H1 (cell line): ENCODE measurements at regions not wholly inside any gene's neighbourhood (a gene's known extent, or its start where the extent isn't known, plus 50 kb on each side); places are given as distances from the start of the nearest gene placed in this dataset.

Source experiments
- BACH1 ChIP-seq: IDR thresholded peaks from 2 replicates; pipeline ENCODE4 v1.6.1; 2012; ENCODE audit warnings: low read length, improper control_type of control experiment
- BRCA1 ChIP-seq: IDR thresholded peaks from 2 replicates; pipeline ENCODE4 v1.6.1; 2012; ENCODE audit warnings: low read depth, low read length, improper control_type of control experiment
- CHD1 ChIP-seq: IDR thresholded peaks from 2 replicates; pipeline ENCODE4 v1.6.1; 2012; ENCODE audit warnings: low read depth, low read length, improper control_type of control experiment
- FOSL1 ChIP-seq: IDR thresholded peaks from 2 replicates; pipeline ENCODE4 v1.6.1; 2011; ENCODE audit warnings: mild to moderate bottlenecking, low read depth, low read length, moderate library complexity; ENCODE audit not compliant: insufficient read depth
- JUND ChIP-seq: IDR thresholded peaks from 2 replicates; pipeline ENCODE4 v1.6.1; 2011; ENCODE audit warnings: mild to moderate bottlenecking, improper control_type of control experiment, low read length
- TAF7 ChIP-seq: optimal IDR thresholded peaks from 2 replicates; pipeline ENCODE3; 2011; ENCODE audit warnings: low read depth, mild to moderate bottlenecking, inconsistent platforms, low read length, moderate library complexity, borderline replicate concordance

DNA sequence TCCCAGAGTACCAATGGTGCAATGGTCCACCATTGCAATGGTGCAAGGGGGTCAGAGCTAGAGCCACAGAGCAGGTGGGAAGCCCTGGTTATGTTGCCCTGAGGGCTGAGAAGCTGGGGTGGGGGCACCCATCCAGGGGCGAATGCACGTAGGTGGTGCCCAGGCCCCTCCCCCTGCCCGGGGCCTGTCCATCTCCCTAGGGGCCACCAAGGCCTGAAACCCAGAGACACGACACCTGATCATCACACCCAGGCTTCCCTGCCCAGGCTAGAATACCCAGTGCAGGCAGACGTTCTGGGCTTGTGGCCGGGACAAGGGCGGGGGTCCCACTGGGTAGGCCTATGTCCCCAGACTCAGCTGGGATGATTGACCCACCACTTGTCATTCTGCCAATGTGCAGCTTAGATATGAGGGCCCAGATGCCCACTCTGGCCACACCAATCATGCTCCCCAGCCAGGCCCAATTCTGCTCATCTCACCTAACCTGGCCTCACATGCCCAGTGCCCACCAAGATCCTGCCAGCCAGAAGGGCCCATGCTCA, 83.2 kb downstream of the ALG10 start (continued):
- no peak for TF ChIP-seq FOSL1
- TF ChIP-seq CHD1 = no peak
- no peak for TF ChIP-seq JUND
- TF ChIP-seq TAF7 = no peak
- TF ChIP-seq BRCA1 = no peak
- TF ChIP-seq BACH1 = no peak
